Activated naive CD4-positive, alpha-beta T cell treated with anti-CD3 and anti-CD28 coated beads, Interleukin-2, amount 10 ng/mL, durations not matched to agents 7 days and 5 days (primary cell): ENCODE measurements at regions not wholly inside any gene's neighbourhood (a gene's known extent, or its start where the extent isn't known, plus 50 kb on each side); places are given as distances from the start of the nearest gene placed in this dataset.

ENCODE experiments used
- CTCF ChIA-PET: fragments of 350-600 bp; sonication (Branson Sonifier 250); formaldehyde crosslinking; loops from one replicate; lab custom pipeline; 2021; ENCODE audit warnings: antibody characterized with exemption; lab: Charles Lee
- DNase-seq: peaks from one replicate; pipeline ENCODE4 v3.0.0-alpha.2; 2020
- H3K27ac Mint-ChIP-seq: one replicate; pipeline ENCODE4 v1.8.0; 2021; ENCODE audit warnings: mild to moderate bottlenecking, moderate library complexity, mixed read lengths
- H3K27me3 Mint-ChIP-seq: one replicate; pipeline ENCODE4 v1.8.0; 2021; ENCODE audit warnings: mild to moderate bottlenecking, mixed read lengths
- H3K36me3 Mint-ChIP-seq: one replicate; pipeline ENCODE4 v1.8.0; 2021; ENCODE audit warnings: mixed read lengths
- H3K4me1 Mint-ChIP-seq: one replicate; pipeline ENCODE4 v1.8.0; 2021; ENCODE audit warnings: mixed read lengths
- H3K4me3 Mint-ChIP-seq: one replicate; pipeline ENCODE4 v1.8.0; 2021; ENCODE audit warnings: mild to moderate bottlenecking, moderate library complexity, mixed read lengths
- H3K9me3 Mint-ChIP-seq: one replicate; pipeline ENCODE4 v1.8.0; 2021; ENCODE audit warnings: mixed read lengths

GRCh38 chr17:63126607-63127006 lies 160.6 kb downstream of the TANC2 start:
- Mint-ChIP-seq H3K27me3 (no peaks in the 10 kb centered on the region), H3K4me1 (no peaks in the 10 kb centered on the region), H3K9me3 (no peaks in the 10 kb centered on the region), H3K36me3 (no peaks in the 10 kb centered on the region), H3K4me3 (no peak overlapping the region), H3K27ac (no peak overlapping the region)
- CTCF ChIA-PET: no interaction called here
- DNase-seq: no peak

- Mint-ChIP-seq H3K36me3 (no peaks in the 10 kb centered on the region), H3K4me1 (no peaks in the 10 kb centered on the region), H3K27ac (no peak overlapping the region), H3K27me3 (no peaks in the 10 kb centered on the region), H3K4me3 (no peak overlapping the region), H3K9me3 (no peaks in the 10 kb centered on the region)
- DNase-seq: no peak
- CTCF ChIA-PET: no interaction called here
Observed at GRCh38 chr17:63132459-63132911, 166.4 kb downstream of the TANC2 start.

DNA sequence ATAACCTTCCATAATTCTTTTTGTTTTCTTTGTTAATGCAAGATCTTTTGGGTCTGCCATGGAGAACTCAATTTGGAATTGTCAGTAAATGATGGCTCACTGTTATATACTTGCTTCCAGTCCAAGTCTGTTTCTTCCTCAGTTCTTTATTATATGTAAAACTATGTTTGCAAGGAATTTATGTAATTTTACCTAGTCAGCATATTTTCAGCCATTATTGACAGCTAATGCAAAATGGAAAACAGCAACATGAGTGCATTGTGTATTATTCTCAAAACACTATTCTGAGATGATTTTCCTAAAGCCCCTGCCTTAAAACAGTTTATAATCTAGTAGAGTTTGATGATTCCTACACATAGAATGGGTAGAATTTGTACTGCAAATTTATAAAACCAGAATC lies 167.5 kb downstream of the TANC2 start:
- CTCF ChIA-PET: no interaction called here
- no peaks in the 10 kb centered on the region for H3K4me1 Mint-ChIP-seq
- H3K4me3 Mint-ChIP-seq: no peak overlapping the region
- DNase-seq: no peak
- H3K9me3 Mint-ChIP-seq: no peaks in the 10 kb centered on the region
- no peak overlapping the region for H3K27ac Mint-ChIP-seq
- no peaks in the 10 kb centered on the region for H3K27me3 Mint-ChIP-seq
- H3K36me3 Mint-ChIP-seq: no peaks in the 10 kb centered on the region

GRCh38 chr17:63134867-63135266 lies 168.8 kb downstream of the TANC2 start:
- no peak for DNase-seq
- CTCF ChIA-PET: no interaction called here
- H3K4me3 Mint-ChIP-seq: no peak overlapping the region
- H3K4me1 Mint-ChIP-seq: no peaks in the 10 kb centered on the region
- no peaks in the 10 kb centered on the region for H3K9me3 Mint-ChIP-seq
- no peak overlapping the region for H3K27ac Mint-ChIP-seq
- H3K27me3 Mint-ChIP-seq: no peaks in the 10 kb centered on the region
- H3K36me3 Mint-ChIP-seq: no peaks in the 10 kb centered on the region

- H3K4me3 Mint-ChIP-seq: no peak overlapping the region
- no peak for DNase-seq
- no peak overlapping the region for H3K27ac Mint-ChIP-seq
- H3K9me3 Mint-ChIP-seq: no peaks in the 10 kb centered on the region
- no peaks in the 10 kb centered on the region for H3K27me3 Mint-ChIP-seq
- no peaks in the 10 kb centered on the region for H3K4me1 Mint-ChIP-seq
- no peaks in the 10 kb centered on the region for H3K36me3 Mint-ChIP-seq
- CTCF ChIA-PET: no interaction called here
Observed at GRCh38 chr17:63136369-63137012, 170.5 kb downstream of the TANC2 start.

DNA sequence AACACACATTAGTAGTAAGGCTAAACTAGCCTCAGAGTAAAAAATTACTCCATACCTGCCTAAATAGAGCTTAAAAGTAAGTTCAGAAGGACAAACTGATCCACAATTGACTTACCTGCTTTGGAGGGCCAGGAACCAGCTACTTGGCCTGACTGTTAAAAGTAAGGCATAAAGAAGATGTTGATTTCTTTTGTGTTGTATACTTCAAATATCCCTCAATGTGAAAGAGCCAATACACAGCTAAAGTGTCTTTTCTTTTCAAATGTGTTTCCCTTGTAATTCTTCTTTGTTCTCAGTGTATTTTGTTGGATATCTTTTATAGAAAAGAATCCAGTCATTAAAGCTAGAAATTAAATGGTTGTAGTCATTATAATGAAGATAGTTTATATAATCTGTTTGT lies 171.1 kb downstream of the TANC2 start:
- DNase-seq: no peak
- Mint-ChIP-seq H3K36me3 (no peaks in the 10 kb centered on the region), H3K27me3 (no peaks in the 10 kb centered on the region), H3K4me1 (no peaks in the 10 kb centered on the region), H3K9me3 (no peaks in the 10 kb centered on the region), H3K27ac (no peak overlapping the region), H3K4me3 (no peak overlapping the region)
- CTCF ChIA-PET: interaction anchor here (1.0 kb wide), 1 partner anchor 270 kb away, joined by 3 read pairs; no protein-coding TSS in a partner anchor

- no peaks in the 10 kb centered on the region for H3K9me3 Mint-ChIP-seq
- H3K27me3 Mint-ChIP-seq: no peaks in the 10 kb centered on the region
- no peak overlapping the region for H3K4me3 Mint-ChIP-seq
- H3K4me1 Mint-ChIP-seq: no peaks in the 10 kb centered on the region
- H3K36me3 Mint-ChIP-seq: no peaks in the 10 kb centered on the region
- no peak for DNase-seq
- H3K27ac Mint-ChIP-seq: no peak overlapping the region
- CTCF ChIA-PET: no interaction called here
Observed at GRCh38 chr17:63138713-63139112, 172.7 kb downstream of the TANC2 start.

DNA sequence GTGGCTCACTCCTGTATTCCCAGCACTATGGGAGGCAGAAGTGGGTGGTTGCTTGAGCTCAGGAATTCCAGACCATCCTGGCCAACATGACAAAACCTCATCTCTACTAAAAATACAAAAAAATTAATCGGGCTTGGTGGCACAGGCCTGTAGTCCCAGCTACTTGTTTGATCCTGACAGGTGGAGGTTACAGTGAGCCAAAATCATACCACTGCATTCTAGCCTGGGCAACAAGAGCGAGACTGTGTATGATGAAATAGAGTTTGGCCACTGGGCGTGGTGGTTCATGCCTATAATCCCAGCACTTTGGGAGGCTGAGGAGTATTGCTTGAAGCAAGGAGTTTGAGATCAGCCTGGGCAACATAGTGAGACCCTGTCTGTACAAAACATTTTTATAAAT lies 173.3 kb downstream of the TANC2 start:
- Mint-ChIP-seq H3K36me3 (no peaks in the 10 kb centered on the region), H3K27ac (no peak overlapping the region), H3K27me3 (no peaks in the 10 kb centered on the region), H3K9me3 (no peaks in the 10 kb centered on the region), H3K4me3 (no peak overlapping the region), H3K4me1 (no peaks in the 10 kb centered on the region)
- no peak for DNase-seq
- CTCF ChIA-PET: no interaction called here

- Mint-ChIP-seq H3K9me3 (no peaks in the 10 kb centered on the region), H3K36me3 (no peaks in the 10 kb centered on the region), H3K27me3 (no peaks in the 10 kb centered on the region), H3K4me3 (no peak overlapping the region), H3K4me1 (no peaks in the 10 kb centered on the region), H3K27ac (no peak overlapping the region)
- DNase-seq: no peak
- CTCF ChIA-PET: no interaction called here
Observed at GRCh38 chr17:63140255-63140654, 174.2 kb downstream of the TANC2 start.

DNA sequence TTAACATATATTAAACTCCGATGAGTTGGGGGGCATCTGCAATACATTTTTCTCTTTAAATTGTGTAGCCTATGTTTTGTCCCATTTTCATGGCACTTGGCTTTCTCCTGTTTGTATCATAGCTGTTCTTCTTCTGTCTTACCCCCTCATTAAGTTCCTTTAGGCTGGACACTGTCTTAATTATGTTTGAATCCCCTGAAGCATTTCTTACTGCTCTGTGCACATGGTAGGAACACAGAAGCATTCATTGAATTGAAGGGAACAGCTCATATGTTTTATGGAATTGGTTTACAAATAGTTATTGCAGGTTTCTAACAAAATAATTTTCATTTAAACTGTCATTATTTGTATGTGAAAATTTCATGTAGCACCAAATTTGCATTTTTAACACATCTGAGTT lies 176.8 kb downstream of the TANC2 start:
- no peak overlapping the region for H3K4me3 Mint-ChIP-seq
- no peaks in the 10 kb centered on the region for H3K9me3 Mint-ChIP-seq
- no peaks in the 10 kb centered on the region for H3K27me3 Mint-ChIP-seq
- no peaks in the 10 kb centered on the region for H3K36me3 Mint-ChIP-seq
- CTCF ChIA-PET: no interaction called here
- H3K27ac Mint-ChIP-seq: no peak overlapping the region
- H3K4me1 Mint-ChIP-seq: no peaks in the 10 kb centered on the region
- DNase-seq: no peak

DNA sequence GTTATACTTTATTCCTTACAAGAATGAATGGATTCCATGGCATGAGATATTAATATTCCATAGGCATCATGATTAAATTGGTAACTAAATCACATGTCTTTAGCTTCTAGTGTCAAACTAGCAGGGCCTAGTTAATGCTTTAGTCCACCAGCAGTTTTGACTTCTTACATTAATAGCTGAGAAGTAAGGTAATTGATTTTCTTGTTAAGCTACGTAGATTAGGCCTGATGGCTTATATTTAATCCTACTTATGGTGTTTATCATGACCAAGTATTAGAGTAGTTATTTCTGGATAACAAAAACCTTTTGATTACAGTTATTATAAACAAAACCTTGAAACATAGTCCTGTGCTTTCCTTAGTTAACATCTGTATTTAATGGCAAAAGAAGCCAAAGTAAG lies 184.5 kb downstream of the TANC2 start:
- H3K27me3 Mint-ChIP-seq: no peaks in the 10 kb centered on the region
- no peak for DNase-seq
- no peaks in the 10 kb centered on the region for H3K4me1 Mint-ChIP-seq
- H3K27ac Mint-ChIP-seq: no peak overlapping the region
- no peak overlapping the region for H3K4me3 Mint-ChIP-seq
- no peaks in the 10 kb centered on the region for H3K36me3 Mint-ChIP-seq
- no peaks in the 10 kb centered on the region for H3K9me3 Mint-ChIP-seq
- CTCF ChIA-PET: no interaction called here

GRCh38 chr17:63150994-63151464 lies 185.0 kb downstream of the TANC2 start:
- Mint-ChIP-seq H3K9me3 (no peaks in the 10 kb centered on the region), H3K4me1 (no peaks in the 10 kb centered on the region), H3K27ac (no peak overlapping the region), H3K36me3 (no peaks in the 10 kb centered on the region), H3K27me3 (no peaks in the 10 kb centered on the region), H3K4me3 (no peak overlapping the region)
- no peak for DNase-seq
- CTCF ChIA-PET: no interaction called here

DNA sequence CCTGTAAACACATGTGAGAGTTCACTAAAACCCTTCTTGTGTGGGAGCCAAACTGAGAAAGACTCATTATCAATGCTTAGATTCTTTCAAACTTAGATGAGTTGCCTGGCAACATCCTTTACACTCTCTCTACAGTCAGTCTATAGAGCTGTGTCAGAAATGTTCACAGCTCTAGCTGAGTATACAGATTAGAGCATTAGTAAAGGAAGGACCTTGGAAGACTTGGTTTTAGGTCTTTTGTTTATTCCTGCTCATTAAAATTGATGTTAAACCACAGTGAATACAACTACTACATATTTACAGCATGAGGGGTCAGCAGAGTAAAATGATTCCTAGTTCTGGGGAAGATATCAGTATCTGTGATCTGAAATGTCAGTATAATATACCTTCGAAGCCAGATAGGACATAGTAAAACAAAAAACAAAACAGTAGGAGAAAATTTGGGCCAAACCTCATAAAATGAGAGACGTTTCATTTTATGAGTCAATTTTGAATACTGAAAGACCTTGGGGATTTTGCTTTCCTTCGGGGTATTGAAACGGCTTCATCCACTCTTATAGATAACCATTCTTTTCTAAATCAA lies 186.0 kb downstream of the TANC2 start:
- Mint-ChIP-seq H3K27ac (no peak overlapping the region), H3K27me3 (no peaks in the 10 kb centered on the region), H3K4me3 (no peak overlapping the region), H3K9me3 (no peaks in the 10 kb centered on the region), H3K4me1 (peaks cover 3% of the 10 kb centered on the region), H3K36me3 (no peaks in the 10 kb centered on the region)
- DNase-seq: no peak
- CTCF ChIA-PET: no interaction called here

DNA sequence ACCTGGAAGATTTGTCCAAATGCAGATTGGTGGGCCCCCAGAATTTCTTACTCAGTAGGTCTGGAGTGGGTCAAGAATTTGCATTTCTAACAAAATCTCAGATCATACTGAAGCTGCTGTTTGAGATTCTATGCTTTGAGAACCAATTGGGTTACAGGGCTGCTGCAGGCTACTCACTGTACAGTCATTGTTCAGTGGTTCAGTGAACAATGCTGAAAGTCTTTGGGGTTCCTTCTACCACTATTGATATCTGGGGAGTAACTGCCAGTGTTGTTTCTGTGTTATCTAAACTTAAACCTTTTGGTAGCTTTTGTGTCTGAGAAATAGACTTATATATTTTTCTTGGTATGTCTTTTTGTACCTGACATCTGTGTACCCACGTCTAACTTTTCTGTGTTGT lies 187.5 kb downstream of the TANC2 start:
- H3K27ac Mint-ChIP-seq: no peak overlapping the region
- no peak overlapping the region for H3K4me3 Mint-ChIP-seq
- no peak for DNase-seq
- H3K9me3 Mint-ChIP-seq: no peaks in the 10 kb centered on the region
- CTCF ChIA-PET: no interaction called here
- no peaks in the 10 kb centered on the region for H3K36me3 Mint-ChIP-seq
- no peaks in the 10 kb centered on the region for H3K27me3 Mint-ChIP-seq
- peaks cover 4% of the 10 kb centered on the region for H3K4me1 Mint-ChIP-seq

DNA sequence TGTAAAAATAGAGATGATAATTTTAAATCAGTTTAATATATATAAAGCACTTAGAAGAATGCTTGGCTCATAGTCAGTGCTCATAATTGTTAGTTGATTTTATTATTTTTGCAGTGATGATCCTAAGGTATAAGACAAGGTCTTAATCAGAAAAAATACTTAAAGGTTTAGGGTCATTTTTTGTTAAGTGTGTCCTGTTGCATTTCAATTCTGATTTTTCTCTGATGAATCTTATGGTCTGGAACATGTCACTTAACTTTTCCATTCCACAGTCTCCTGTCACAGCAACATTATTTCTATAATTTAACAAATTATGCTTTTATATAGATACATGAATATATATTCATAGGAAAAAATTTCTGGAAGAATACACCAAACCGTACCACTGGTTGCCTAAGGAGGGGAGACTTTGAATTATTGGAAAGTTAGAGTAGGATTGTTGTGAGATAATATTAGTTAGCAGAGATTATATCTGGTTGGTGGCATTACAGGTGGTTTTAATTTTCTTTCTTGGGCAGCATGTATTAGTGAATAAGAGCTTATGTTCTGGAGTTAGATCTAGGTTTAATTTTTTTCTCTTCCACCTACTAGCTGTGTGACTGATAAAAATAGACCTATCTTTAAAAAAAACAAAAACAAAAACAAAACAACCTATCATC lies 188.7 kb downstream of the TANC2 start:
- DNase-seq: no peak
- Mint-ChIP-seq H3K27me3 (no peaks in the 10 kb centered on the region), H3K4me3 (no peak overlapping the region), H3K36me3 (no peaks in the 10 kb centered on the region), H3K9me3 (no peaks in the 10 kb centered on the region), H3K4me1 (peaks cover 4% of the 10 kb centered on the region), H3K27ac (no peak overlapping the region)
- CTCF ChIA-PET: no interaction called here
